ENCODE measurements at regions not wholly inside any gene's neighbourhood (a gene's known extent, or its start where the extent isn't known, plus 50 kb on each side); places are given as distances from the start of the nearest gene placed in this dataset.
"Not testable (repeated sequence)": the region's sequence is repeated elsewhere in the genome, so short reads cannot be mapped to it uniquely, and the experiment has no call there.

DNA sequence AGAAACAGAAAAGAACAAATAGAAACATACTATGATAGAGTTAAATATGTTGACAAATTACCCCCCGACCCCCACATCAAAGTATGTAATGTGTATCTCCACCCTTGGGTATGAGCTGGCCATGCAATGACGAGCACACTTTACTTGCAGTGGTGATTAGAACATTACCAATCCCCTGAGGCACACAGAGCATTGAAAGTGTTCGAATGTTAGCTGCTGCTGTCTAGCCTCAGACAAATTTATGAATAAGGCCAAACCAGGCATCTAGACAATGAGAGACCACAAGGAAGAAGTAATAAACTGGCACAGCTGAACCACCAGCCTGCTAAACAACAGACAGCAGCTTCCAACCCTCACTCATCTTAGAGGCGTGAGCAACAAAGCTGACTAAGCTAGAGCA, 380.5 kb downstream of the DSEL start:
- in situ Hi-C loops (cut with MboI; ENCODE audit: low pct_unique_long_range_greater_than_20kb, low sequenced_read_pairs, unreplicated experiment), result no loop called here
- TF ChIP-seq, protein P1, sequence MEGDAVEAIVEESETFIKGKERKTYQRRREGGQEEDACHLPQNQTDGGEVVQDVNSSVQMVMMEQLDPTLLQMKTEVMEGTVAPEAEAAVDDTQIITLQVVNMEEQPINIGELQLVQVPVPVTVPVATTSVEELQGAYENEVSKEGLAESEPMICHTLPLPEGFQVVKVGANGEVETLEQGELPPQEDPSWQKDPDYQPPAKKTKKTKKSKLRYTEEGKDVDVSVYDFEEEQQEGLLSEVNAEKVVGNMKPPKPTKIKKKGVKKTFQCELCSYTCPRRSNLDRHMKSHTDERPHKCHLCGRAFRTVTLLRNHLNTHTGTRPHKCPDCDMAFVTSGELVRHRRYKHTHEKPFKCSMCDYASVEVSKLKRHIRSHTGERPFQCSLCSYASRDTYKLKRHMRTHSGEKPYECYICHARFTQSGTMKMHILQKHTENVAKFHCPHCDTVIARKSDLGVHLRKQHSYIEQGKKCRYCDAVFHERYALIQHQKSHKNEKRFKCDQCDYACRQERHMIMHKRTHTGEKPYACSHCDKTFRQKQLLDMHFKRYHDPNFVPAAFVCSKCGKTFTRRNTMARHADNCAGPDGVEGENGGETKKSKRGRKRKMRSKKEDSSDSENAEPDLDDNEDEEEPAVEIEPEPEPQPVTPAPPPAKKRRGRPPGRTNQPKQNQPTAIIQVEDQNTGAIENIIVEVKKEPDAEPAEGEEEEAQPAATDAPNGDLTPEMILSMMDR (IDR thresholded peaks at IDR 0.05; ENCODE audit: extremely low read depth, insufficient read depth, missing control alignments), result no peak
- DNase-seq (ENCODE audit: low spot score), result no peak

DNA sequence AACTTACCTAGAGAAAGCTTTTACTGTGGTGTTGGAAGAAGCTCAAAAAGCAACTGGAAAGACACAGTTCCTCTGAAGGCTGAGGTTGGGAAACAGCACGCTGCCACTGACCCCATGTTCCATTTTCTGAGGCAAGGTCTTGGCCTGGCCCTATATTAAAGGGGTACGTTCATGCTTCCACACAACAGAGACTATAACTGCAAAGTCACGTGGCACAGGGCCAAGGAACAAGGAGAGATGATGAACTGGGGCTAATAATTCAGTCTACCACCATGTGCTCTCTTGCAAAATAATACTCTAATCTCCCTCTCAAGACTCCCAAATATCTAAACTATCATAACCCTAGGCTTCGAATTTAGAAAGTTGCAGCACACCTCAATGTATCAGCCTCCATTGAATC, 381.6 kb downstream of the DSEL start:
- no peak for DNase-seq (ENCODE audit: low spot score)
- TF ChIP-seq, protein P1 (IDR thresholded peaks at IDR 0.05; ENCODE audit: extremely low read depth, insufficient read depth, missing control alignments), result no peak
- in situ Hi-C loops (cut with MboI; ENCODE audit: low pct_unique_long_range_greater_than_20kb, low sequenced_read_pairs, unreplicated experiment), result no loop called here

DNA sequence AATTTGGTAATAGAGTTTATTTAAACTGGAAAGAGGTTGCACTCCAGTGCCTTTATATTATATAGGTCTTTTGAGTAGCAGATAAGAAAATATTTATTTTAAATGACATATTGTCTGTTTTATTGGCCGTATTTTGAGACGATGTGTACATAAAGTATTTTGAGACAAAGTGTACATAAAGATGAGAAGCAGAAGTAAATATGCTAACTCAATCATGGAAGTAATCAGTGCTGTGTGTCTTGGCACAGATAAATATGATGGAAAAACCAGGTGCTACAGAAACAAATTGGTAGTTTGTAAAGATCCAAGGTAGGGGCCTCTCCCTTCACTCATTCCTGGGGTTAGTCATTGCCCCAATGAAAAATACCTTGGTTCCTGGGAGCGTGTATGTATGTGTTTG, 382.9 kb downstream of the DSEL start:
- in situ Hi-C loops (cut with MboI; ENCODE audit: low pct_unique_long_range_greater_than_20kb, low sequenced_read_pairs, unreplicated experiment), result no loop called here
- no peak for DNase-seq (ENCODE audit: low spot score)
- TF ChIP-seq, protein P1 (IDR thresholded peaks at IDR 0.05; ENCODE audit: extremely low read depth, insufficient read depth, missing control alignments), result no peak

DNA sequence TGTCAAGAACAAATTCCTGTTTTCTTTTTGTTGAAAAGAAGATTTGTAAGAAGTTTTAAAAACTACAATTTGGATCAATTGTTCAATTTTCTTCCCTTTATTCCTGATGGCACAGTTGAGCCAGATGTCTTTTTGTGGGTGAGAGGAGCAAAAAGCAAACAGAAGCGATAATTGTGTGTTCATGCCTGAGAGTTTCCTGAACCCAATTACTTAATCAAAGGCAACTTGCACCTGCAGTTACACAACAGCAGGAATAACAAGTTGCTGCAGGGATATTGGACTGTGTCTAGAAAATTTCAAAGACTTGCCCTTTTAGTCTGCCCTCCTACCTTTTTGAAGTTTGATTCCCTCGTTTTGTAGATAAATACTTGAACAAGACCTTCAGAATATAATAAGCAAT, 383.6 kb downstream of the DSEL start:
- in situ Hi-C loops (cut with MboI; ENCODE audit: low pct_unique_long_range_greater_than_20kb, low sequenced_read_pairs, unreplicated experiment), result no loop called here
- DNase-seq (ENCODE audit: low spot score), result no peak
- TF ChIP-seq, protein P1 (IDR thresholded peaks at IDR 0.05; ENCODE audit: extremely low read depth, insufficient read depth, missing control alignments), result no peak

DNA sequence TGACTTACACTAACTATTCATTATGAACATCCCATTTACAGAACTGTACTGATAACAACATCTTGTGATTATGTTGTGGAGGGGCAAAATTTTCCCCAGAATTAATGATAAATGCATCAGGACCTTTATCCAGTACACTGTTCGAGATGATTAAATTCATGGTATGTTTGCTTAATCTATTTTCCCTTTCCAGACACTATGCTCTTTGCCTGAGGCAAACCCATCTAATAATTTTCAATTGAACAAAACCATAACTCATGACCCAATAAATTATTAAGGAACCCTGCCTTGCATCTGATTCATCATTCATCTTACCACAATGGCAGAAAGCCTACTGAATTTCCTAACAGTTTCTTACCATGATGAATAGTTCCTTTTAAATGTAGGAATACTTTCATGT, 385.0 kb downstream of the DSEL start:
- no peak for DNase-seq (ENCODE audit: low spot score)
- in situ Hi-C loops (cut with MboI; ENCODE audit: low pct_unique_long_range_greater_than_20kb, low sequenced_read_pairs, unreplicated experiment), result no loop called here
- TF ChIP-seq, protein P1 (IDR thresholded peaks at IDR 0.05; ENCODE audit: extremely low read depth, insufficient read depth, missing control alignments), result no peak

DNA sequence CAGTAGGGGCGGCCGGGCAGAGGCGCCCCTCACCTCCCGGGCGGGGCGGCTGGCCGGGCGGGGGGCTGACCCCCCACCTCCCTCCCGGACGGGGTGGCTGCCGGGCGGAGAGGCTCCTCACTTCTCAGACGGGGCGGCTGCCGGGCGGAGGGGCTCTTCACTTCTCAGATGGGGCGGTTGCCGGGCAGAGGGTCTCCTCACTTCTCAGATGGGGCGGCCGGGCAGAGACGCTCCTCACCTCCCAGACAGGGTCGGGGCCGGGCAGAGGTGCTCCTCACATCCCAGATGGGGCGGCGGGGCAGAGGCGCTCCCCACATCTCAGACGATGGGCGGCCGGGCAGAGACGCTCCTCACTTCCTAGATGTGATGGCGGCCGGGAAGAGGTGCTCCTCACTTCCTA, 389.8 kb downstream of the DSEL start:
- in situ Hi-C loops (cut with MboI; ENCODE audit: low pct_unique_long_range_greater_than_20kb, low sequenced_read_pairs, unreplicated experiment); DNase-seq (ENCODE audit: low spot score): not testable (repeated sequence)

DNA sequence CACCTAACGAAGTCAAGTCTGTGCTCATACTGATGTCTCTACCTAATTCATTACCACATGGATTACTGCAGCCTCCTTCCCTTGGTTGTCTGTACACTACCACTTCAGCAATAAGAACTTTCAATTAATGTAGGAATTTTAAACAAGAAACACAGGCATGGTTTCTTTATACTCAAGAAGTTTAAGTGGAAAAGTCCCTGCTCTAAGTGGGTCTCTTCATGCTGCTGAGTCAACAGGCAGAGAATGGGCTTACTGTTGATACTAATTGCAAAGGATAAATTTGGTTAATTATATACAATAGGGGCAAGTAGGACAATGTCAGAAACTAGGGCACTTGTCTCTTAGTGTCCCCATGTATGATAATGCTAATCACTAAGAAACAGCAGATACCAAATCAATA, 392.6 kb downstream of the DSEL start:
- TF ChIP-seq, protein P1 (IDR thresholded peaks at IDR 0.05; ENCODE audit: extremely low read depth, insufficient read depth, missing control alignments), result no peak
- in situ Hi-C loops (cut with MboI; ENCODE audit: low pct_unique_long_range_greater_than_20kb, low sequenced_read_pairs, unreplicated experiment), result no loop called here

More for the DNA sequence above, 392.6 kb downstream of the DSEL start:
- no peak for DNase-seq (ENCODE audit: low spot score)

All from GM13977 (cell line).